ENCODE measurements at regions not wholly inside any gene's neighbourhood (a gene's known extent, or its start where the extent isn't known, plus 50 kb on each side); places are given as distances from the start of the nearest gene placed in this dataset.
A peak's percentile ranks its signal among the peaks of the same experiment; 100 is the strongest.

DNA sequence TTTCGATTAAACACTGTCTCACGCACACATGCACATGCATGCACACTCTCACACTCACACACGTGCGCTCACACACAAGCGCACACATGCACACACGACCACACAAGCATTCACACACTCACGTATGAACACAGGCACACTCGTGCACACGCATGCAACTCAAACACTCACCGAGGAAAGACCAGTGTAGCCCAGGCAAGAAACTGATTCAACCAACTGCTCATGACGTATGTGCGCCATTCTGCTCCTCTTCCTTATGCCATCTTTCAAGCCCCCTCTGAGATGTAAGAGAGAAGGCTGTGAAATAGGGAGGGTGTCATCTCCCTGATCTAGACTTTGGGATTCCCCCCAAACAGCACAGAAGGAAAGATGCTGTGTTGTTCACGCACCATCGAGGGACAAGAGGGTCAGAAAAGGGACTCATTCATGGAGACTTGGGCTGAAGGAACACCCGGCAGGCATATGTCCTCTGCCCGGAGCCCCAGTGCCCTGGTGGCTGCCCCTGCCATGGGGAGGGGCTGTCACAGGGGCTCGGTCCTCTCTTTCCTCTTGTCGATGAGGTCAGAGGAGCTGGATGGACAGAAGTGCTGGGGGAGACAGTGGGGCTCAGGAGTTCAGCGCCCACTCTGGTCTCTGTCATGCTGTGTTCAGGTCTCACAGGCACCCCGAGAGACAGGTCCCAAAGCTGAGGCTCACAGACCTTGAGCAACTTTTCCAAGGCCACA lies 130.1 kb upstream of the SHH start:
- FAIRE-seq (peak; percentile 97), DNase-seq (ENCODE audit: low read depth) (no peak)
- Histone ChIP-seq H3K36me3 (ENCODE audit: control insufficient read depth, insufficient read depth, low read length) (no peaks in the 10 kb centered on the region), H3K27me3 (ENCODE audit: control insufficient read depth, insufficient read depth, low read length) (no peaks in the 10 kb centered on the region), H3K4me3 (ENCODE audit: low read depth, low read length) (no peak overlapping the region)
- TF ChIP-seq, protein P1, sequence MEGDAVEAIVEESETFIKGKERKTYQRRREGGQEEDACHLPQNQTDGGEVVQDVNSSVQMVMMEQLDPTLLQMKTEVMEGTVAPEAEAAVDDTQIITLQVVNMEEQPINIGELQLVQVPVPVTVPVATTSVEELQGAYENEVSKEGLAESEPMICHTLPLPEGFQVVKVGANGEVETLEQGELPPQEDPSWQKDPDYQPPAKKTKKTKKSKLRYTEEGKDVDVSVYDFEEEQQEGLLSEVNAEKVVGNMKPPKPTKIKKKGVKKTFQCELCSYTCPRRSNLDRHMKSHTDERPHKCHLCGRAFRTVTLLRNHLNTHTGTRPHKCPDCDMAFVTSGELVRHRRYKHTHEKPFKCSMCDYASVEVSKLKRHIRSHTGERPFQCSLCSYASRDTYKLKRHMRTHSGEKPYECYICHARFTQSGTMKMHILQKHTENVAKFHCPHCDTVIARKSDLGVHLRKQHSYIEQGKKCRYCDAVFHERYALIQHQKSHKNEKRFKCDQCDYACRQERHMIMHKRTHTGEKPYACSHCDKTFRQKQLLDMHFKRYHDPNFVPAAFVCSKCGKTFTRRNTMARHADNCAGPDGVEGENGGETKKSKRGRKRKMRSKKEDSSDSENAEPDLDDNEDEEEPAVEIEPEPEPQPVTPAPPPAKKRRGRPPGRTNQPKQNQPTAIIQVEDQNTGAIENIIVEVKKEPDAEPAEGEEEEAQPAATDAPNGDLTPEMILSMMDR (IDR thresholded peaks at IDR 0.05; ENCODE audit: insufficient read depth, low read length, severe bottlenecking), result no peak

DNA sequence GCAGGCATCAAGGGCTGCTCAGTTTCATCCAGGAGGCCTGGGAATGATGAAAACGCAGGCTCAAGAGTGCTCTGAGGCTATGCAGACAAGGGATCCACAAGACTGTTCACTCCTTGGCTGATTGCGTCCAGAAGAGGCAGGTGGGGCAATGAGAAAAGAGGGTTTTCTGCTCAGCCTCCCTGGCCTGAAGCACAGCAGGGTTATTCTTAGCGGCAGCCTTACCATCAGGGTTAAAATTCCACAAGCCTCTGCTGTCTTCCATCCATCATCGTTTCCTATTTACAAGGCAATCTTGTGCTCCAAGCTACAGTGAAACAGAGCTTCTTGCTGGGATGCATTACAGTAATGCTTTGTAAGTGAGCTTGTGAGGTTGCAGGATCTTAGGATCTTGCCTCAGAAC lies 129.4 kb upstream of the SHH start:
- DNase-seq (ENCODE audit: low read depth) (no peak), FAIRE-seq (no peak)
- Histone ChIP-seq H3K36me3 (ENCODE audit: control insufficient read depth, insufficient read depth, low read length) (no peaks in the 10 kb centered on the region), H3K27me3 (ENCODE audit: control insufficient read depth, insufficient read depth, low read length) (no peaks in the 10 kb centered on the region), H3K4me3 (ENCODE audit: low read depth, low read length) (no peak overlapping the region)
- TF ChIP-seq, protein P1 (IDR thresholded peaks at IDR 0.05; ENCODE audit: insufficient read depth, low read length, severe bottlenecking), result no peak

DNA sequence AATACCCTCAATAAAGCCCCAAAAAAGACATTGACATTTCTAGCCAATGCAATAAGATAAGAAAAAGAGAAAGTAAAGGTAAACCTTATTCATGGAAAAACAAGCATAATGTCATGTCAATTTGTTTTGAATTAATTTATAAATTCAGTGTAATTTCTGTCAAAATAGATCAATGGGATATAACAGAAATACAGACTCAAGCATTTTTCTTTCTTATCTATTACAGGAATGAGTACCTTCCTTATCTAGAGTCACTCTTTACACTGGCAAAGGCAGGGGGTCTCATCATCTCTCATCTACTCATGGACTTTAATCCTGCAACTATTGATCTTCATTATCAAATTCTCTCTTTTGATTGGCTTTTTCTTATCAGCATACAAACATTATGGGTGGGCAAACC lies 127.1 kb upstream of the SHH start:
- no peak for FAIRE-seq
- no peak overlapping the region for H3K4me3 ChIP-seq (ENCODE audit: low read depth, low read length)
- TF ChIP-seq, protein P1 (IDR thresholded peaks at IDR 0.05; ENCODE audit: insufficient read depth, low read length, severe bottlenecking), result no peak
- H3K36me3 ChIP-seq (ENCODE audit: control insufficient read depth, insufficient read depth, low read length), result no peaks in the 10 kb centered on the region
- no peak for DNase-seq (ENCODE audit: low read depth)
- no peaks in the 10 kb centered on the region for H3K27me3 ChIP-seq (ENCODE audit: control insufficient read depth, insufficient read depth, low read length)

DNA sequence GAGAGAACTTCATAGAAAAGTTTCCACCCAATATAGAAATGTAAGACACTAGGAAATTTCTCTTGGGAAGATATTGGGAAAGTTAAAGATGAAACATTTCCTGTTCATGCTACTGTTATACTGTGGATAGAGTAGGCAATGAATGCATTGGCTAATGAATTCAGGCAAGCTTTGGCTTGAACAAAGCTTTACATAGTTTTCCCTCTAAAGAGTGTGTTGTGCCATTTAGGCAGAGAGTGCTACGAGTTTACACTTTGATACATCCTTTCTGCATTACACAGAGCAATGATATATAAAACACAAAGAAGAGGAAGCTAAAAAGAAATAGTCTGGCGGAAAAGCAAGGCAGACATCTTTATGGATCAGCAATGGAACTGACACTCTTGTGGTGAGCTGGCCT lies 125.9 kb upstream of the SHH start:
- no peak for FAIRE-seq
- TF ChIP-seq, protein P1 (IDR thresholded peaks at IDR 0.05; ENCODE audit: insufficient read depth, low read length, severe bottlenecking), result no peak

DNA sequence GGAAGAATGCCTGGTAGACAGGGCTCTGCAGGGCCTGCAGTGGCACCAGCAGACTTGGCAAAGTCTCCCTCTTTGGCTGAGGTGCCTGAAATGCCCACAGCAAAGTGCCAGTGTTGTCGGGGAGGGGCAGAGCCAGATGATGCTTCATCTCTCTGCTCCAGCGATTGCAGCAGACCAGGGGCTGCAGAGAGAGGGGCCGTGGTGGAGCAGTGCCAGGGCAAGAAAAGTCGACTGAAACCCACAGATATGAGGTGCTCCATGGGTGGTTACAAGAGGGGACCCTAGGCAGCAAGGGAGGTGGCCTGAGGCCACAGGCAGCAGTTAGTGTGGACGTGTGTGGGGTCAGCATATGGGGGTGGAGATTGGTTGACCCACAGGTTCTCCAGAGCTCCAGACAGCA lies 123.5 kb upstream of the SHH start:
- Histone ChIP-seq H3K27me3 (ENCODE audit: control insufficient read depth, insufficient read depth, low read length) (peaks cover under 1% of the 10 kb centered on the region), H3K36me3 (ENCODE audit: control insufficient read depth, insufficient read depth, low read length) (no peaks in the 10 kb centered on the region), H3K4me3 (ENCODE audit: low read depth, low read length) (no peak overlapping the region)
- TF ChIP-seq, protein P1 (IDR thresholded peaks at IDR 0.05; ENCODE audit: insufficient read depth, low read length, severe bottlenecking), result no peak
- FAIRE-seq (no peak), DNase-seq (ENCODE audit: low read depth) (no peak)

More for the DNA sequence above, 125.9 kb upstream of the SHH start:
- H3K4me3 ChIP-seq (ENCODE audit: low read depth, low read length), result no peak overlapping the region
- H3K27me3 ChIP-seq (ENCODE audit: control insufficient read depth, insufficient read depth, low read length), result no peaks in the 10 kb centered on the region
- no peaks in the 10 kb centered on the region for H3K36me3 ChIP-seq (ENCODE audit: control insufficient read depth, insufficient read depth, low read length)
- DNase-seq (ENCODE audit: low read depth), result peak; percentile 72

Data from bronchial epithelial cell (primary cell).